DOHH2 (cell line): ENCODE measurements at regions not wholly inside any gene's neighbourhood (a gene's known extent, or its start where the extent isn't known, plus 50 kb on each side); places are given as distances from the start of the nearest gene placed in this dataset.

Source experiments
- H3F3A ChIP-seq: fragments of 200-600 bp; sonication (generic), shearing (Covaris generic); 2 replicates; pipeline ENCODE4 v1.6.0; 2016; ENCODE audit warnings: antibody characterized with exemption, mild to moderate bottlenecking; ENCODE audit not compliant: control insufficient read depth, insufficient read depth
- H3K27ac ChIP-seq: fragments of 200-600 bp; sonication (generic); 2 replicates; pipeline ENCODE4 v1.5.1; 2014; ENCODE audit warnings: low read depth, mild to moderate bottlenecking, low read length, moderate library complexity
- H3K27me3 ChIP-seq: fragments of 200-600 bp; sonication (generic); 2 replicates; pipeline ENCODE4 v1.6.1; 2014; ENCODE audit warnings: mild to moderate bottlenecking, low read length, mixed read lengths; ENCODE audit not compliant: control insufficient read depth
- H3K36me3 ChIP-seq: fragments of 200-600 bp; sonication (generic); 2 replicates; pipeline ENCODE4 v1.6.1; 2014; ENCODE audit warnings: mild to moderate bottlenecking, low read length, moderate library complexity, mixed read lengths; ENCODE audit not compliant: control insufficient read depth
- H3K4me1 ChIP-seq: fragments of 200-600 bp; sonication (generic); 2 replicates; pipeline ENCODE4 v1.6.1; 2014; ENCODE audit warnings: mild to moderate bottlenecking, low read length, mixed read lengths; ENCODE audit not compliant: control insufficient read depth
- H3K4me2 ChIP-seq: fragments of 200-600 bp; sonication (generic); 2 replicates; pipeline ENCODE4 v1.6.0; 2014; ENCODE audit warnings: mild to moderate bottlenecking, low read length, moderate library complexity
- H3K4me3 ChIP-seq: fragments of 200-600 bp; sonication (generic); 2 replicates; pipeline ENCODE4 v1.5.1; 2014; ENCODE audit warnings: mild to moderate bottlenecking, low read length, mixed read lengths
- H3K79me2 ChIP-seq: fragments of 200-600 bp; sonication (generic); 2 replicates; pipeline ENCODE4 v1.6.1; 2014; ENCODE audit warnings: mild to moderate bottlenecking, low read length, mixed read lengths; ENCODE audit not compliant: control insufficient read depth
- H3K9me2 ChIP-seq: fragments of 200-600 bp; sonication (generic); replicated peaks from 2 replicates; pipeline ENCODE4 v1.6.1; 2014; ENCODE audit warnings: mild to moderate bottlenecking, low read length, mixed read lengths; ENCODE audit not compliant: control insufficient read depth
- H3K9me3 ChIP-seq: fragments of 200-600 bp; sonication (generic); 2 replicates; pipeline ENCODE4 v1.6.1; 2014; ENCODE audit warnings: antibody characterized with exemption, low read length, mixed read lengths; ENCODE audit not compliant: control insufficient read depth, insufficient read depth
- H4K20me1 ChIP-seq: fragments of 200-600 bp; sonication (generic); 2 replicates; pipeline ENCODE4 v1.6.0; 2014; ENCODE audit warnings: low read depth, mild to moderate bottlenecking, antibody characterized with exemption, low read length, moderate library complexity; ENCODE audit not compliant: control insufficient read depth, insufficient read depth
- CTCF ChIP-seq: fragments of 200-600 bp; sonication (generic); IDR thresholded peaks from one replicate; pipeline ENCODE4 v1.5.1; 2014; ENCODE audit warnings: antibody characterized with exemption, mild to moderate bottlenecking, low read depth, low read length; ENCODE audit not compliant: poor library complexity, severe bottlenecking
- EZH2phosphoT487 ChIP-seq: fragments of 200-600 bp; sonication (generic); IDR thresholded peaks from 2 replicates; pipeline ENCODE4 v1.6.1; 2017; ENCODE audit warnings: borderline replicate concordance, mild to moderate bottlenecking, antibody characterized with exemption, low read length, moderate library complexity, mixed read lengths

- H3K9me2 ChIP-seq, result no peaks in the 10 kb centered on the region
- no peaks in the 10 kb centered on the region for H3K4me1 ChIP-seq
- no peaks in the 10 kb centered on the region for H3K27me3 ChIP-seq
- H3F3A ChIP-seq, result no peaks in the 10 kb centered on the region
- H3K9me3 ChIP-seq, result no peaks in the 10 kb centered on the region
- no peak overlapping the region for H3K4me3 ChIP-seq
- no peak for TF ChIP-seq CTCF
- TF ChIP-seq EZH2phosphoT487, result no peak
- H4K20me1 ChIP-seq, result no peaks in the 10 kb centered on the region
- H3K36me3 ChIP-seq, result no peaks in the 10 kb centered on the region
- H3K27ac ChIP-seq, result no peak overlapping the region
- no peaks in the 10 kb centered on the region for H3K79me2 ChIP-seq
- no peak overlapping the region for H3K4me2 ChIP-seq
Measured at GRCh38 chrX:131595120-131595519, 51.2 kb downstream of the OR13H1 start.

GRCh38 chrX:131607792-131608369 lies 64.0 kb downstream of the OR13H1 start:
- no peak overlapping the region for H3K4me3 ChIP-seq
- no peaks in the 10 kb centered on the region for H3K9me3 ChIP-seq
- H3F3A ChIP-seq, result no peaks in the 10 kb centered on the region
- no peaks in the 10 kb centered on the region for H4K20me1 ChIP-seq
- H3K27me3 ChIP-seq, result no peaks in the 10 kb centered on the region
- H3K4me2 ChIP-seq, result no peak overlapping the region
- H3K4me1 ChIP-seq, result no peaks in the 10 kb centered on the region
- no peaks in the 10 kb centered on the region for H3K9me2 ChIP-seq
- H3K79me2 ChIP-seq, result no peaks in the 10 kb centered on the region
- H3K36me3 ChIP-seq, result no peaks in the 10 kb centered on the region
- no peak overlapping the region for H3K27ac ChIP-seq
- TF ChIP-seq EZH2phosphoT487, result no peak
- no peak for TF ChIP-seq CTCF

DNA sequence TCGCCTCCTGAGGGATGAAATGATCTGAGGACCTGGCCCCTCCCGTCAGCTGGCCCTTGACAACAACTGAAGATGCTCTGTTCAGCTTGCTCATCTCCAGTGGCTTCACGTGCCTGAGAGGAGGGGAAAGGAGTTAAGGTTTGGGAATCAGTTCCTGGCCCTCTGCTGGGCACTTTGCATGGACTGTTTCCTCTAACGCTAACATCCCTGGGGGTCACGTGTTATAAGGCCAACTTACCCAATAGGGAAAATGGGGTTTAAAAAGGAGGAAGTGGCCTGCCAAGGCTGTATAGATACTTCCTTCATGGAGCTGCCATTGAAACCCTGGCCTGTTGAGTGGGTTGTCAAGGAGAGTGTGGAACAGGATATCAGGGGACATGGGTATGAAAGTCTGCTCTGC lies 65.6 kb downstream of the OR13H1 start:
- Histone ChIP-seq H3K9me2 (no peaks in the 10 kb centered on the region), H3F3A (no peaks in the 10 kb centered on the region), H3K36me3 (no peaks in the 10 kb centered on the region), H3K27me3 (no peaks in the 10 kb centered on the region), H4K20me1 (no peaks in the 10 kb centered on the region), H3K79me2 (no peaks in the 10 kb centered on the region), H3K4me3 (no peak overlapping the region), H3K4me2 (no peak overlapping the region), H3K4me1 (no peaks in the 10 kb centered on the region), H3K9me3 (no peaks in the 10 kb centered on the region), H3K27ac (no peak overlapping the region)
- no peak for TF ChIP-seq CTCF
- no peak for TF ChIP-seq EZH2phosphoT487
